Nephron (organoid): ENCODE measurements at regions not wholly inside any gene's neighbourhood (a gene's known extent, or its start where the extent isn't known, plus 50 kb on each side); places are given as distances from the start of the nearest gene placed in this dataset.

Experiments
- H3K27ac Mint-ChIP-seq, 3 experiments: 2 replicates each; pipeline ENCODE4 v1.8.0; 2020; ENCODE audit warnings: mixed read lengths in 3 of 3, mild to moderate bottlenecking in 2 of 3, moderate library complexity in 1 of 3
- H3K27me3 Mint-ChIP-seq: 2 replicates; pipeline ENCODE4 v1.8.0; 2021; ENCODE audit warnings: low read depth, mild to moderate bottlenecking, moderate library complexity, mixed read lengths
- H3K36me3 Mint-ChIP-seq: 2 replicates; pipeline ENCODE4 v1.8.0; 2020; ENCODE audit warnings: low read depth, mixed read lengths
- H3K4me1 Mint-ChIP-seq: 2 replicates; pipeline ENCODE4 v1.8.0; 2020; ENCODE audit warnings: mixed read lengths
- H3K4me3 Mint-ChIP-seq, 3 experiments: 2 replicates each; pipeline ENCODE4 v1.8.0; 2020; ENCODE audit warnings: mild to moderate bottlenecking in 3 of 3, mixed read lengths in 3 of 3, moderate library complexity in 2 of 3
- H3K9me3 Mint-ChIP-seq: 2 replicates; pipeline ENCODE4 v1.8.0; 2020; ENCODE audit warnings: mixed read lengths
- CTCF ChIP-seq, 3 experiments: fragments of 200-600 bp; sonication (generic); IDR thresholded peaks; one replicate each; pipeline ENCODE4 v1.5.0; 2021; ENCODE audit warnings: antibody characterized with exemption in 3 of 3; ENCODE audit not compliant: unreplicated experiment in 3 of 3

GRCh38 chr6:166046982-166047381 is 120.7 kb downstream of the TBXT start:
- peaks cover 6% of the 10 kb centered on the region for H3K36me3 Mint-ChIP-seq

GRCh38 chr6:166046226-166046625 is 121.4 kb downstream of the TBXT start:
- no peak overlapping the region for H3K4me3 Mint-ChIP-seq
- H3K36me3 Mint-ChIP-seq = peaks cover 6% of the 10 kb centered on the region
- no peak for TF ChIP-seq CTCF (IDR thresholded peaks at IDR 0.05; ENCODE audit: unreplicated experiment in 3 of 3)
- H3K27me3 Mint-ChIP-seq = peaks cover 6% of the 10 kb centered on the region
- H3K27ac Mint-ChIP-seq = peak overlapping the region in 2 of 3 experiments; percentile 35 to 44
- peaks cover 14% of the 10 kb centered on the region for H3K4me1 Mint-ChIP-seq
- peaks cover 13% of the 10 kb centered on the region for H3K9me3 Mint-ChIP-seq

More at GRCh38 chr6:166046982-166047381, 120.7 kb downstream of the TBXT start:
- Mint-ChIP-seq H3K4me3 (no peak overlapping the region), H3K9me3 (peaks cover 18% of the 10 kb centered on the region), H3K27ac (no peak overlapping the region), H3K27me3 (peaks cover 6% of the 10 kb centered on the region), H3K4me1 (peaks cover 14% of the 10 kb centered on the region)
- TF ChIP-seq CTCF (IDR thresholded peaks at IDR 0.05; ENCODE audit: unreplicated experiment in 3 of 3) = no peak

- no peak for TF ChIP-seq CTCF (IDR thresholded peaks at IDR 0.05; ENCODE audit: unreplicated experiment in 3 of 3)
- Mint-ChIP-seq H3K4me1 (peaks cover 14% of the 10 kb centered on the region), H3K27ac (peak overlapping the region in 2 of 3 experiments; percentile 35 to 44), H3K4me3 (no peak overlapping the region), H3K9me3 (peaks cover 13% of the 10 kb centered on the region), H3K27me3 (peaks cover 6% of the 10 kb centered on the region), H3K36me3 (peaks cover 6% of the 10 kb centered on the region)
Measured at GRCh38 chr6:166045860-166046200, 121.8 kb downstream of the TBXT start.

- Mint-ChIP-seq H3K27me3 (peaks cover 6% of the 10 kb centered on the region), H3K4me3 (no peak overlapping the region), H3K36me3 (peaks cover 6% of the 10 kb centered on the region), H3K4me1 (peaks cover 14% of the 10 kb centered on the region), H3K27ac (peak overlapping the region; percentile 12 to 44 (median 35)), H3K9me3 (peaks cover 9% of the 10 kb centered on the region)
- no peak for TF ChIP-seq CTCF (IDR thresholded peaks at IDR 0.05; ENCODE audit: unreplicated experiment in 3 of 3)
Measured at GRCh38 chr6:166045173-166045859, 122.3 kb downstream of the TBXT start.

- H3K4me1 Mint-ChIP-seq = peaks cover 11% of the 10 kb centered on the region
- H3K36me3 Mint-ChIP-seq = peaks cover 8% of the 10 kb centered on the region
- peaks cover 29% of the 10 kb centered on the region for H3K9me3 Mint-ChIP-seq
- H3K27me3 Mint-ChIP-seq = peaks cover 6% of the 10 kb centered on the region
- H3K4me3 Mint-ChIP-seq = no peak overlapping the region
- no peak overlapping the region for H3K27ac Mint-ChIP-seq
- no peak for TF ChIP-seq CTCF (IDR thresholded peaks at IDR 0.05; ENCODE audit: unreplicated experiment in 3 of 3)
Measured at GRCh38 chr6:166041277-166041676, 126.4 kb downstream of the TBXT start.

- H3K9me3 Mint-ChIP-seq = peaks cover 29% of the 10 kb centered on the region
- peaks cover 8% of the 10 kb centered on the region for H3K36me3 Mint-ChIP-seq
- no peak for TF ChIP-seq CTCF (IDR thresholded peaks at IDR 0.05; ENCODE audit: unreplicated experiment in 3 of 3)
- H3K27me3 Mint-ChIP-seq = peaks cover 6% of the 10 kb centered on the region
- no peak overlapping the region for H3K4me3 Mint-ChIP-seq
- H3K4me1 Mint-ChIP-seq = peaks cover 1% of the 10 kb centered on the region
- no peak overlapping the region for H3K27ac Mint-ChIP-seq
Measured at GRCh38 chr6:166040292-166040691, 127.4 kb downstream of the TBXT start.
